GM06990 (cell line): ENCODE measurements at regions not wholly inside any gene's neighbourhood (a gene's known extent, or its start where the extent isn't known, plus 50 kb on each side); places are given as distances from the start of the nearest gene placed in this dataset.

Experiments used
- DNase-seq: peaks from one replicate; pipeline ENCODE4 v3.0.0-alpha.2; 2011; ENCODE audit not compliant: insufficient read length; ENCODE audit errors: extremely low read depth
- H3K27me3 ChIP-seq: replicated peaks from 2 replicates; pipeline ENCODE4 v1.6.0; 2011; ENCODE audit warnings: low read length; ENCODE audit not compliant: control insufficient read depth, insufficient read depth
- H3K36me3 ChIP-seq: 2 replicates; pipeline ENCODE4 v1.5.1; 2011; ENCODE audit warnings: low read length; ENCODE audit not compliant: control insufficient read depth, insufficient read depth
- H3K4me3 ChIP-seq: replicated peaks from 2 replicates; pipeline ENCODE4 v1.5.1; 2011; ENCODE audit warnings: low read depth, mild to moderate bottlenecking, control low read depth, low read length
- CTCF ChIP-seq: IDR thresholded peaks from 2 replicates; pipeline ENCODE4 v1.5.1; 2011; ENCODE audit warnings: low read length, control low read depth, mild to moderate bottlenecking, inconsistent platforms; ENCODE audit not compliant: insufficient read depth, poor library complexity, severe bottlenecking

GRCh38 chr15:72971766-72972165 is 80.5 kb upstream of the NEO1 start:
- TF ChIP-seq CTCF: no peak
- H3K36me3 ChIP-seq: no peaks in the 10 kb centered on the region
- DNase-seq: no peak
- no peaks in the 10 kb centered on the region for H3K27me3 ChIP-seq
- no peak overlapping the region for H3K4me3 ChIP-seq

- no peak for TF ChIP-seq CTCF
- no peaks in the 10 kb centered on the region for H3K36me3 ChIP-seq
- no peak overlapping the region for H3K4me3 ChIP-seq
- DNase-seq: no peak
- no peaks in the 10 kb centered on the region for H3K27me3 ChIP-seq
Measured at GRCh38 chr15:72970933-72971760, 81.1 kb upstream of the NEO1 start.

- Histone ChIP-seq H3K27me3 (no peaks in the 10 kb centered on the region), H3K36me3 (no peaks in the 10 kb centered on the region), H3K4me3 (no peak overlapping the region)
- TF ChIP-seq CTCF: no peak
- no peak for DNase-seq
Measured at GRCh38 chr15:72968531-72968922, 83.7 kb upstream of the NEO1 start.

- DNase-seq: no peak
- no peak for TF ChIP-seq CTCF
- H3K36me3 ChIP-seq: no peaks in the 10 kb centered on the region
- no peaks in the 10 kb centered on the region for H3K27me3 ChIP-seq
- H3K4me3 ChIP-seq: no peak overlapping the region
Measured at GRCh38 chr15:72967811-72968530, 84.3 kb upstream of the NEO1 start.

GRCh38 chr15:72967397-72967796 is 84.9 kb upstream of the NEO1 start:
- Histone ChIP-seq H3K36me3 (no peaks in the 10 kb centered on the region), H3K27me3 (no peaks in the 10 kb centered on the region), H3K4me3 (no peak overlapping the region)
- no peak for TF ChIP-seq CTCF
- no peak for DNase-seq
